Mesenchymal stem cell (in vitro differentiated cells and primary cell): ENCODE measurements at regions not wholly inside any gene's neighbourhood (a gene's known extent, or its start where the extent isn't known, plus 50 kb on each side); places are given as distances from the start of the nearest gene placed in this dataset.

ENCODE experiments used
- DNase-seq: peaks from one replicate; pipeline ENCODE4 v3.0.0-alpha.2; 2013
- H2AFZ ChIP-seq: one replicate; pipeline ENCODE4 v1.6.1; 2013; ENCODE audit warnings: low read depth, mild to moderate bottlenecking, control low read depth, inconsistent platforms, low read length, moderate library complexity
- H2AK5ac ChIP-seq: 2 replicates; pipeline ENCODE4 v1.6.1; 2013; ENCODE audit warnings: low read length, moderate library complexity, mild to moderate bottlenecking, inconsistent platforms; ENCODE audit not compliant: severe bottlenecking
- H2BK120ac ChIP-seq: one replicate; pipeline ENCODE4 v1.6.1; 2013; ENCODE audit warnings: low read depth, mild to moderate bottlenecking, inconsistent platforms, low read length, moderate library complexity
- H2BK12ac ChIP-seq, 2 experiments: one replicate each; pipeline ENCODE4 v1.6.1; 2013; ENCODE audit warnings: inconsistent platforms in 2 of 2, low read length in 2 of 2, mild to moderate bottlenecking in 2 of 2, moderate library complexity in 2 of 2, control low read depth in 1 of 2
- H2BK15ac ChIP-seq: one replicate; pipeline ENCODE4 v1.6.1; 2013; ENCODE audit warnings: mild to moderate bottlenecking, low read depth, inconsistent platforms; ENCODE audit not compliant: poor library complexity, severe bottlenecking
- H2BK5ac ChIP-seq: 2 replicates; pipeline ENCODE4 v1.6.1; 2013; ENCODE audit warnings: low read depth, mild to moderate bottlenecking, low read length, control low read depth, inconsistent platforms; ENCODE audit not compliant: poor library complexity, severe bottlenecking
- H3K14ac ChIP-seq, 2 experiments: one replicate each; pipeline ENCODE4 v1.6.1; 2013; ENCODE audit warnings: inconsistent platforms in 2 of 2, low read length in 2 of 2, control low read depth in 1 of 2, mild to moderate bottlenecking in 1 of 2, moderate library complexity in 1 of 2
- H3K18ac ChIP-seq, 2 experiments: one replicate each; pipeline ENCODE4 v1.6.1; 2013; ENCODE audit warnings: inconsistent platforms in 2 of 2, low read length in 2 of 2, control low read depth in 1 of 2, low read depth in 1 of 2, mild to moderate bottlenecking in 1 of 2
- H3K23ac ChIP-seq, 2 experiments: one replicate each; pipeline ENCODE4 v1.6.1; 2013; ENCODE audit warnings: inconsistent platforms in 2 of 2, low read length in 2 of 2, mild to moderate bottlenecking in 2 of 2, moderate library complexity in 2 of 2, control low read depth in 1 of 2
- H3K27ac ChIP-seq: 2 replicates; pipeline ENCODE4 v1.5.1; 2013; ENCODE audit warnings: mild to moderate bottlenecking, moderate library complexity, low read length, control low read depth, inconsistent platforms; ENCODE audit not compliant: poor library complexity, severe bottlenecking
- H3K27me3 ChIP-seq, 2 experiments: 2 replicates each; pipeline versions ENCODE4 v1.6.1 to v1.7.0; 2013; ENCODE audit warnings: low read length in 2 of 2, mild to moderate bottlenecking in 2 of 2, moderate library complexity in 2 of 2, control low read depth in 1 of 2, inconsistent platforms in 1 of 2; ENCODE audit not compliant: control insufficient read depth in 1 of 2, insufficient read depth in 1 of 2
- H3K36me3 ChIP-seq, 2 experiments: 2 replicates each; pipeline versions ENCODE4 v1.6.1 to v1.7.0; 2013; ENCODE audit warnings: low read length in 2 of 2, control low read depth in 1 of 2, inconsistent platforms in 1 of 2, low read depth in 1 of 2, mild to moderate bottlenecking in 1 of 2; ENCODE audit not compliant: insufficient read depth in 2 of 2, control insufficient read depth in 1 of 2
- H3K4ac ChIP-seq, 2 experiments: one replicate each; pipeline ENCODE4 v1.6.1; 2013; ENCODE audit warnings: inconsistent platforms in 2 of 2, low read length in 2 of 2, mild to moderate bottlenecking in 2 of 2, moderate library complexity in 2 of 2, control low read depth in 1 of 2, low read depth in 1 of 2
- H3K4me1 ChIP-seq: 2 replicates; pipeline ENCODE4 v1.6.1; 2013; ENCODE audit warnings: low read depth, low read length, control low read depth; ENCODE audit not compliant: control insufficient read depth, insufficient read depth
- H3K4me2 ChIP-seq: 2 replicates; pipeline ENCODE4 v1.6.1; 2013; ENCODE audit warnings: low read length, mild to moderate bottlenecking, inconsistent platforms; ENCODE audit not compliant: poor library complexity, severe bottlenecking
- H3K4me3 ChIP-seq, 2 experiments: 2 replicates each; pipeline versions ENCODE4 v1.5.1 to v1.7.0; 2013; ENCODE audit warnings: low read length in 2 of 2, mild to moderate bottlenecking in 2 of 2, control low read depth in 1 of 2, low read depth in 1 of 2; ENCODE audit not compliant: insufficient read depth in 1 of 2
- H3K79me1 ChIP-seq: replicated peaks from 2 replicates; pipeline ENCODE4 v1.6.1; 2013; ENCODE audit warnings: mild to moderate bottlenecking, control low read depth, low read length, inconsistent platforms; ENCODE audit not compliant: poor library complexity, severe bottlenecking
- H3K9ac ChIP-seq: 2 replicates; pipeline ENCODE4 v1.7.0; 2013; ENCODE audit warnings: mild to moderate bottlenecking, low read length, moderate library complexity
- H3K9me3 ChIP-seq: 2 replicates; pipeline ENCODE4 v1.7.0; 2013; ENCODE audit warnings: mild to moderate bottlenecking, low read length; ENCODE audit not compliant: control insufficient read depth
- H4K8ac ChIP-seq: one replicate; pipeline ENCODE4 v1.6.1; 2013; ENCODE audit warnings: inconsistent platforms, mild to moderate bottlenecking, low read length, moderate library complexity
- H4K91ac ChIP-seq: one replicate; pipeline ENCODE4 v1.6.1; 2013; ENCODE audit warnings: mild to moderate bottlenecking, low read length, inconsistent platforms
- WGBS: methylation state at CpG from one replicate; pipeline ENCODE4 v1.1.7; 2013; ENCODE audit warnings: mixed read lengths; 5-methylcytosine and 5-hydroxymethylcytosine counted together

DNA sequence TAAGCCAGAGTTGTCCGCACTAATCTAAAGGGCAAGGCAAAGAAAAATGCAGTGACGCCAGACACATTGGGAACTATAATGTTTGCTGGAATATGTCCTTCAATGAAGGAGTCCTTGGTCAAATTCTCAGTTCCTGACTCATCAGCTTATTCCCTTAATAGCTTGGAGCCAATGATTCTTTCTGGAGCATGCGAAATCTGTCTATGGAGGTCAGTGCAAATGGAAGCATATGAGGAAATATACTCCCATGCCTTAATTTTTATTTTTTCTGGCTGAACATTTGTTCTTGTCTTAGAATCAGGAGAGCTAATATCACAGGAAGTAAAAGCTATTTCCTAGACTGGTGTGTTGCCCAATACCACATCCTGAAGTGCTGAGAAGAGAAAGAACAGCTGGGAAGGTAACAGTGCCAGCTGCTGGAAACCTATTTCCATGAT lies 289.8 kb upstream of the SPRY2 start:
- Histone ChIP-seq H2AK5ac (no peak overlapping the region), H4K8ac (no peak overlapping the region), H2BK15ac (no peak overlapping the region), H3K14ac (no peak overlapping the region), H3K27me3 (no peaks in the 10 kb centered on the region), H3K4ac (no peak overlapping the region), H3K9ac (no peak overlapping the region), H3K23ac (no peak overlapping the region), H2BK12ac (no peak overlapping the region), H3K4me1 (no peaks in the 10 kb centered on the region), H3K4me3 (no peak overlapping the region), H2AFZ (no peak overlapping the region), H3K4me2 (no peak overlapping the region), H2BK120ac (no peak overlapping the region), H3K9me3 (no peaks in the 10 kb centered on the region), H4K91ac (no peak overlapping the region), H2BK5ac (no peak overlapping the region), H3K79me1 (no peaks in the 10 kb centered on the region), H3K27ac (no peak overlapping the region), H3K36me3 (no peaks in the 10 kb centered on the region), H3K18ac (no peak overlapping the region)
- DNase-seq, result peak; percentile 62
- 69% methylated on average over 2 of the region's 3 CpGs for WGBS

- no peak overlapping the region for H3K18ac ChIP-seq
- H3K36me3 ChIP-seq, result no peaks in the 10 kb centered on the region
- H3K27ac ChIP-seq, result no peak overlapping the region
- no peak overlapping the region for H4K8ac ChIP-seq
- H3K9me3 ChIP-seq, result no peaks in the 10 kb centered on the region
- no peak for DNase-seq
- no peak overlapping the region for H3K23ac ChIP-seq
- no peak overlapping the region for H2AFZ ChIP-seq
- no peaks in the 10 kb centered on the region for H3K4me1 ChIP-seq
- no peak overlapping the region for H2AK5ac ChIP-seq
- H3K14ac ChIP-seq, result no peak overlapping the region
- WGBS, result no CpG with 5 or more reads among the region's 1 CpG
- no peak overlapping the region for H4K91ac ChIP-seq
- H2BK5ac ChIP-seq, result no peak overlapping the region
- H2BK120ac ChIP-seq, result no peak overlapping the region
- no peak overlapping the region for H3K9ac ChIP-seq
- H2BK15ac ChIP-seq, result no peak overlapping the region
- H3K4me2 ChIP-seq, result no peak overlapping the region
- no peak overlapping the region for H2BK12ac ChIP-seq
- no peaks in the 10 kb centered on the region for H3K79me1 ChIP-seq
- H3K4ac ChIP-seq, result no peak overlapping the region
- H3K4me3 ChIP-seq, result no peak overlapping the region
- H3K27me3 ChIP-seq, result no peaks in the 10 kb centered on the region
Measured at GRCh38 chr13:80618781-80619180, 277.9 kb upstream of the SPRY2 start.

DNA sequence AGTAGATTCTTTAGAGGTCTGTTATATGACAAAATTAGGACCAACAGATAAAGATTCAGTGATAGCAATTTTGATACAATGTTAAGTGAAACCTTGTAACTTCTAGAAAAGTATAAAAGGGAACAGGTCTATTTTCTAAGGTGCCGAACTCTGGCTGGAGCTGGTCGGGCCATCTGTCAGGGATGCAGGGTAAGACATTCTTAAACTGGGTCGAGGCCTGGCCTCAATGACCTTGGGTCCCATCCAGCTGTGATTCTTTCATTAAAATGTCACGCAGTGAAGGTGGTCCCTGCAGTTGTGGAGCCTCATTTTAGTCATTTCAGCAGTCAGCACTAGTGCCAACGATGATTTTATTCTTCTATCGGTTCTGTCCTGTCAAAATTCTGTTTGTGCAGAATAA lies 271.9 kb upstream of the SPRY2 start:
- WGBS, result 86% methylated on average over 6 of the region's 6 CpGs
- Histone ChIP-seq H3K14ac (no peak overlapping the region), H3K4ac (no peak overlapping the region), H2BK15ac (no peak overlapping the region), H3K9me3 (no peaks in the 10 kb centered on the region), H3K18ac (no peak overlapping the region), H4K8ac (no peak overlapping the region), H3K4me3 (no peak overlapping the region), H2BK120ac (no peak overlapping the region), H3K79me1 (no peaks in the 10 kb centered on the region), H4K91ac (no peak overlapping the region), H3K4me2 (no peak overlapping the region), H3K27me3 (no peaks in the 10 kb centered on the region), H2BK12ac (no peak overlapping the region), H2BK5ac (no peak overlapping the region), H2AK5ac (no peak overlapping the region), H3K23ac (no peak overlapping the region), H3K9ac (no peak overlapping the region), H3K27ac (no peak overlapping the region), H2AFZ (no peak overlapping the region), H3K4me1 (no peaks in the 10 kb centered on the region), H3K36me3 (no peaks in the 10 kb centered on the region)
- DNase-seq, result no peak

GRCh38 chr13:80611310-80611709 lies 270.4 kb upstream of the SPRY2 start:
- no peak overlapping the region for H3K4me2 ChIP-seq
- H2BK15ac ChIP-seq, result no peak overlapping the region
- no peak overlapping the region for H3K27ac ChIP-seq
- no peaks in the 10 kb centered on the region for H3K27me3 ChIP-seq
- H3K18ac ChIP-seq, result no peak overlapping the region
- no peak overlapping the region for H2BK12ac ChIP-seq
- no peak overlapping the region for H4K91ac ChIP-seq
- no peak overlapping the region for H3K23ac ChIP-seq
- H3K4me3 ChIP-seq, result no peak overlapping the region
- no peak overlapping the region for H2AFZ ChIP-seq
- H3K4me1 ChIP-seq, result no peaks in the 10 kb centered on the region
- no peak overlapping the region for H2BK120ac ChIP-seq
- H3K36me3 ChIP-seq, result no peaks in the 10 kb centered on the region
- WGBS, result no CpG with 5 or more reads among the region's 1 CpG
- H2AK5ac ChIP-seq, result no peak overlapping the region
- H2BK5ac ChIP-seq, result no peak overlapping the region
- no peak overlapping the region for H4K8ac ChIP-seq
- no peaks in the 10 kb centered on the region for H3K79me1 ChIP-seq
- no peak for DNase-seq
- no peak overlapping the region for H3K4ac ChIP-seq
- no peaks in the 10 kb centered on the region for H3K9me3 ChIP-seq
- H3K9ac ChIP-seq, result no peak overlapping the region
- H3K14ac ChIP-seq, result no peak overlapping the region
